Activated CD4-positive, alpha-beta T cell treated with anti-CD3 and anti-CD28 coated beads for 36 hours (primary cell): ENCODE measurements at regions not wholly inside any gene's neighbourhood (a gene's known extent, or its start where the extent isn't known, plus 50 kb on each side); places are given as distances from the start of the nearest gene placed in this dataset.

Experiments used
- ATAC-seq: fragments of 200-7000 bp; cut with Tn5 transposase; one replicate; pipeline ENCODE4 v1.10.0; 2021; ENCODE audit warnings: mild to moderate bottlenecking, moderate library complexity
- CTCF ChIA-PET: fragments of 350-600 bp; sonication (Branson Sonifier 250); formaldehyde crosslinking; loops from one replicate; lab custom pipeline; 2021; ENCODE audit warnings: antibody characterized with exemption; lab: Charles Lee
- POLR2A ChIA-PET: fragments of 350-600 bp; sonication (Branson Sonifier 250); formaldehyde crosslinking; loops from one replicate; lab custom pipeline; 2021; ENCODE audit warnings: antibody characterized with exemption, inconsistent platforms; lab: Charles Lee
- DNase-seq: peaks from one replicate; pipeline ENCODE4 v3.0.0-alpha.2; 2020
- H3K27ac Mint-ChIP-seq: one replicate; pipeline ENCODE4 v1.8.0; 2021; ENCODE audit warnings: mixed read lengths
- H3K27me3 Mint-ChIP-seq: one replicate; pipeline ENCODE4 v1.8.0; 2021; ENCODE audit warnings: mixed read lengths
- H3K36me3 Mint-ChIP-seq: one replicate; pipeline ENCODE4 v1.8.0; 2021; ENCODE audit warnings: low read depth, mixed read lengths
- H3K4me1 Mint-ChIP-seq: one replicate; pipeline ENCODE4 v1.8.0; 2021; ENCODE audit warnings: mixed read lengths
- H3K4me3 Mint-ChIP-seq: one replicate; pipeline ENCODE4 v1.8.0; 2021; ENCODE audit warnings: mild to moderate bottlenecking, moderate library complexity, mixed read lengths
- H3K9me3 Mint-ChIP-seq: one replicate; pipeline ENCODE4 v1.8.0; 2021; ENCODE audit warnings: low read depth, mixed read lengths
- intact Hi-C, 2 experiments: fragments of 100-400 bp; cut with DNase I in 1 of 2; cut with micrococcal nuclease in 1 of 2; formaldehyde crosslinking; loops; one replicate each; pipeline versions ENCODE4 v1.14.2 to v1.15.1; 2022 to 2024; cut with DNase I, micrococcal nuclease

- Mint-ChIP-seq H3K4me1 (no peaks in the 10 kb centered on the region), H3K36me3 (no peaks in the 10 kb centered on the region), H3K27ac (no peak overlapping the region), H3K9me3 (no peaks in the 10 kb centered on the region), H3K27me3 (peaks cover 8% of the 10 kb centered on the region), H3K4me3 (no peak overlapping the region)
- intact Hi-C loops: no loop called here
- CTCF ChIA-PET: interaction anchor here (0.6 to 0.7 kb wide), 2 partner anchors 204 to 1236 kb away, joined by 3 read pairs; no protein-coding TSS in a partner anchor
- no peak for DNase-seq
- no peak for ATAC-seq
- POLR2A ChIA-PET: no interaction called here
These were observed 189.3 kb upstream of the MYT1L start for GRCh38 chr2:2520401-2520811.

GRCh38 chr2:2519381-2519780 is 188.3 kb upstream of the MYT1L start:
- CTCF ChIA-PET: interaction anchor here (0.6 kb wide), 1 partner anchor 645 kb away, joined by 3 read pairs; no protein-coding TSS in a partner anchor
- DNase-seq (no peak), ATAC-seq (no peak)
- Mint-ChIP-seq H3K27me3 (peaks cover 8% of the 10 kb centered on the region), H3K9me3 (no peaks in the 10 kb centered on the region), H3K36me3 (no peaks in the 10 kb centered on the region), H3K4me1 (no peaks in the 10 kb centered on the region), H3K4me3 (no peak overlapping the region), H3K27ac (no peak overlapping the region)
- intact Hi-C loops: no loop called here
- POLR2A ChIA-PET: no interaction called here

- H3K27ac Mint-ChIP-seq: no peak overlapping the region
- no peaks in the 10 kb centered on the region for H3K36me3 Mint-ChIP-seq
- no peaks in the 10 kb centered on the region for H3K4me1 Mint-ChIP-seq
- intact Hi-C loops: no loop called here
- peaks cover 8% of the 10 kb centered on the region for H3K27me3 Mint-ChIP-seq
- no peaks in the 10 kb centered on the region for H3K9me3 Mint-ChIP-seq
- no peak overlapping the region for H3K4me3 Mint-ChIP-seq
- DNase-seq (no peak), ATAC-seq (no peak)
- POLR2A ChIA-PET: no interaction called here
- CTCF ChIA-PET: no interaction called here
These were observed 186.3 kb upstream of the MYT1L start for GRCh38 chr2:2517399-2517798.

- Mint-ChIP-seq H3K27ac (no peak overlapping the region), H3K27me3 (peaks cover under 1% of the 10 kb centered on the region), H3K4me3 (no peak overlapping the region), H3K4me1 (no peaks in the 10 kb centered on the region), H3K9me3 (no peaks in the 10 kb centered on the region), H3K36me3 (no peaks in the 10 kb centered on the region)
- ChIA-PET POLR2A (no interaction called here), CTCF (interaction anchor here (0.8 kb wide), 1 partner anchor 9 kb away, joined by 3 read pairs; no protein-coding TSS in a partner anchor)
- ATAC-seq: no peak
- intact Hi-C loops: no loop called here
- DNase-seq: no peak
These were observed 185.3 kb upstream of the MYT1L start for GRCh38 chr2:2516386-2516785.

GRCh38 chr2:2512931-2513330 is 181.9 kb upstream of the MYT1L start:
- H3K27ac Mint-ChIP-seq: no peak overlapping the region
- DNase-seq: no peak
- no peaks in the 10 kb centered on the region for H3K36me3 Mint-ChIP-seq
- no peaks in the 10 kb centered on the region for H3K27me3 Mint-ChIP-seq
- no peak for ATAC-seq
- ChIA-PET POLR2A (no interaction called here), CTCF (no interaction called here)
- intact Hi-C loops: no loop called here
- H3K4me3 Mint-ChIP-seq: no peak overlapping the region
- no peaks in the 10 kb centered on the region for H3K9me3 Mint-ChIP-seq
- H3K4me1 Mint-ChIP-seq: no peaks in the 10 kb centered on the region

- DNase-seq (no peak), ATAC-seq (no peak)
- H3K36me3 Mint-ChIP-seq: no peaks in the 10 kb centered on the region
- POLR2A ChIA-PET: no interaction called here
- no peaks in the 10 kb centered on the region for H3K4me1 Mint-ChIP-seq
- H3K27me3 Mint-ChIP-seq: no peaks in the 10 kb centered on the region
- CTCF ChIA-PET: interaction anchor here (0.5 kb wide), 1 partner anchor 9 kb away, joined by 3 read pairs; no protein-coding TSS in a partner anchor
- H3K27ac Mint-ChIP-seq: no peak overlapping the region
- H3K4me3 Mint-ChIP-seq: no peak overlapping the region
- H3K9me3 Mint-ChIP-seq: no peaks in the 10 kb centered on the region
- intact Hi-C loops: no loop called here
These were observed 176.4 kb upstream of the MYT1L start for GRCh38 chr2:2507417-2507997.

GRCh38 chr2:2506536-2506935 is 175.5 kb upstream of the MYT1L start:
- ChIA-PET CTCF (no interaction called here), POLR2A (no interaction called here)
- Mint-ChIP-seq H3K4me1 (no peaks in the 10 kb centered on the region), H3K4me3 (no peak overlapping the region), H3K27ac (no peak overlapping the region), H3K9me3 (no peaks in the 10 kb centered on the region), H3K36me3 (no peaks in the 10 kb centered on the region), H3K27me3 (no peaks in the 10 kb centered on the region)
- intact Hi-C loops: no loop called here
- ATAC-seq (no peak), DNase-seq (no peak)

GRCh38 chr2:2505604-2506003 is 174.5 kb upstream of the MYT1L start:
- Mint-ChIP-seq H3K27ac (no peak overlapping the region), H3K4me3 (no peak overlapping the region), H3K4me1 (no peaks in the 10 kb centered on the region), H3K9me3 (no peaks in the 10 kb centered on the region), H3K27me3 (no peaks in the 10 kb centered on the region), H3K36me3 (no peaks in the 10 kb centered on the region)
- no peak for DNase-seq
- CTCF ChIA-PET: no interaction called here
- POLR2A ChIA-PET: no interaction called here
- intact Hi-C loops: no loop called here
- ATAC-seq: no peak

- Mint-ChIP-seq H3K36me3 (no peaks in the 10 kb centered on the region), H3K27ac (no peak overlapping the region), H3K9me3 (no peaks in the 10 kb centered on the region), H3K4me1 (no peaks in the 10 kb centered on the region), H3K27me3 (no peaks in the 10 kb centered on the region), H3K4me3 (no peak overlapping the region)
- ChIA-PET CTCF (no interaction called here), POLR2A (no interaction called here)
- DNase-seq: no peak
- no peak for ATAC-seq
- intact Hi-C loops: no loop called here
These were observed 172.9 kb upstream of the MYT1L start for GRCh38 chr2:2503864-2504418.

- ChIA-PET POLR2A (no interaction called here), CTCF (no interaction called here)
- Mint-ChIP-seq H3K4me1 (no peaks in the 10 kb centered on the region), H3K27ac (no peak overlapping the region), H3K27me3 (no peaks in the 10 kb centered on the region), H3K9me3 (peaks cover 3% of the 10 kb centered on the region), H3K36me3 (no peaks in the 10 kb centered on the region), H3K4me3 (no peak overlapping the region)
- no peak for DNase-seq
- no peak for ATAC-seq
- intact Hi-C loops: no loop called here
These were observed 171.1 kb upstream of the MYT1L start for GRCh38 chr2:2502201-2502549.

GRCh38 chr2:2501454-2502200 is 170.6 kb upstream of the MYT1L start:
- Mint-ChIP-seq H3K27me3 (no peaks in the 10 kb centered on the region), H3K4me3 (no peak overlapping the region), H3K9me3 (peaks cover 3% of the 10 kb centered on the region), H3K4me1 (no peaks in the 10 kb centered on the region), H3K27ac (no peak overlapping the region), H3K36me3 (no peaks in the 10 kb centered on the region)
- ATAC-seq (no peak), DNase-seq (no peak)
- ChIA-PET CTCF (no interaction called here), POLR2A (no interaction called here)
- intact Hi-C loops: no loop called here

GRCh38 chr2:2495606-2496005 is 164.5 kb upstream of the MYT1L start:
- intact Hi-C loops: no loop called here
- no peaks in the 10 kb centered on the region for H3K4me1 Mint-ChIP-seq
- ATAC-seq (no peak), DNase-seq (no peak)
- no peak overlapping the region for H3K4me3 Mint-ChIP-seq
- H3K27me3 Mint-ChIP-seq: peaks cover 8% of the 10 kb centered on the region
- ChIA-PET CTCF (no interaction called here), POLR2A (no interaction called here)
- H3K9me3 Mint-ChIP-seq: peaks cover 3% of the 10 kb centered on the region
- H3K27ac Mint-ChIP-seq: no peak overlapping the region
- no peaks in the 10 kb centered on the region for H3K36me3 Mint-ChIP-seq
